Gastrocnemius medialis (tissue), 4 donors: ENCODE measurements at regions not wholly inside any gene's neighbourhood (a gene's known extent, or its start where the extent isn't known, plus 50 kb on each side); places are given as distances from the start of the nearest gene placed in this dataset.

Experiments used
- ATAC-seq, 2 donors: fragments of 150-250 bp; one replicate each; pipeline ENCODE4 v1.9.1; 2016
- DNase-seq, 2 donors: peaks; one replicate each; pipeline ENCODE4 v3.0.0-alpha.2; 2019
- H3K27ac ChIP-seq, 4 donors: fragments of 200-600 bp; sonication (generic); 1 replicate in 1 of 4; 2 replicates in 3 of 4; pipeline ENCODE4 v1.5.1; 2016 to 2018; ENCODE audit warnings: mild to moderate bottlenecking in 2 of 4, moderate library complexity in 1 of 4
- H3K27me3 ChIP-seq, 3 donors: fragments of 200-600 bp; sonication (generic) in 2 of 3; 1 replicate in 1 of 3; 2 replicates in 2 of 3; pipeline versions ENCODE4 v1.5.1 to v1.6.0; 2016 to 2019; ENCODE audit warnings: mild to moderate bottlenecking in 1 of 3, moderate library complexity in 1 of 3
- H3K36me3 ChIP-seq, 2 donors: fragments of 200-600 bp; sonication (generic) in 1 of 2; one replicate each; pipeline ENCODE4 v1.5.1; 2017 to 2018
- H3K4me1 ChIP-seq, 2 donors: fragments of 200-600 bp; sonication (generic) in 1 of 2; one replicate each; pipeline ENCODE4 v1.5.1; 2016 to 2017; ENCODE audit warnings: mild to moderate bottlenecking in 2 of 2
- H3K4me3 ChIP-seq, 4 donors: fragments of 200-600 bp; sonication (generic) in 3 of 4; 1 replicate in 1 of 4; 2 replicates in 3 of 4; pipeline ENCODE4 v1.5.1; 2016 to 2019; ENCODE audit warnings: mild to moderate bottlenecking in 2 of 4
- H3K9me3 ChIP-seq, 3 donors: fragments of 200-600 bp; sonication (generic) in 2 of 3; 1 replicate in 1 of 3; 2 replicates in 2 of 3; pipeline ENCODE4 v1.5.1; 2016 to 2019
- CTCF ChIP-seq, 5 experiments: fragments of 450-650 bp in 3 of 5; fragments of 200-600 bp in 2 of 5; sonication (generic) in 2 of 5; IDR thresholded peaks in 4 of 5; conservative IDR thresholded peaks in 1 of 5; 1 replicate in 4 of 5; 2 replicates in 1 of 5; pipeline ENCODE4 v1.5.1; 2016 to 2019; ENCODE audit warnings: antibody characterized with exemption in 5 of 5, mild to moderate bottlenecking in 3 of 5, moderate library complexity in 3 of 5
- POLR2A ChIP-seq, 2 donors: fragments of 450-650 bp; IDR thresholded peaks; one replicate each; pipeline ENCODE4 v1.6.1; 2017; ENCODE audit warnings: antibody characterized with exemption in 2 of 2, mild to moderate bottlenecking in 2 of 2, moderate library complexity in 2 of 2
- in situ Hi-C, 4 donors: fragments of 200-750 bp; cut with MboI; loops; one replicate each; pipeline versions ENCODE4 v1.15.0 to v1.8.0; 2017; ENCODE audit warnings: low sequenced_read_pairs in 4 of 4
- intact Hi-C: fragments of 100-400 bp; cut with DNase I; formaldehyde crosslinking; loops from one replicate; pipeline ENCODE4 v1.15.1; 2023; ENCODE audit warnings: low total_unique reads

- DNase-seq: peak in 1 of 2 donors; percentile 4
- ATAC-seq: peak; percentile 68 to 73
- TF ChIP-seq CTCF (IDR thresholded peaks at IDR 0.05 in 4 of 5, conservative IDR thresholded peaks at IDR 0.05 in 1 of 5): no peak
- no peak for TF ChIP-seq POLR2A (IDR thresholded peaks at IDR 0.05)
- no peaks in the 10 kb centered on the region for H3K27me3 ChIP-seq
- intact Hi-C loops (no loop called here), in situ Hi-C loops (loop anchor here in 2 of 4 donors (25.0 kb wide), 4 partner anchors 465 to 815 kb away; no protein-coding TSS in a partner anchor)
- no peaks in the 10 kb centered on the region for H3K9me3 ChIP-seq
- H3K4me1 ChIP-seq: peaks cover 0 to 12% of the 10 kb centered on the region in 2 donors
- H3K4me3 ChIP-seq: no peak overlapping the region
- no peaks in the 10 kb centered on the region for H3K36me3 ChIP-seq
- H3K27ac ChIP-seq: peak overlapping the region in 2 of 4 donors; percentile 41 to 54
Measured at GRCh38 chr1:68327414-68327813, 95.1 kb upstream of the WLS start.

- no peak for ATAC-seq
- no peaks in the 10 kb centered on the region for H3K36me3 ChIP-seq
- no peaks in the 10 kb centered on the region for H3K9me3 ChIP-seq
- intact Hi-C loops (no loop called here), in situ Hi-C loops (loop anchor here in 2 of 4 donors (25.0 kb wide), 4 partner anchors 464 to 814 kb away; no protein-coding TSS in a partner anchor)
- H3K27me3 ChIP-seq: no peaks in the 10 kb centered on the region
- no peak overlapping the region for H3K4me3 ChIP-seq
- peaks cover 0 to 12% of the 10 kb centered on the region in 2 donors for H3K4me1 ChIP-seq
- H3K27ac ChIP-seq: no peak overlapping the region
- TF ChIP-seq CTCF (IDR thresholded peaks at IDR 0.05 in 4 of 5, conservative IDR thresholded peaks at IDR 0.05 in 1 of 5): no peak
- no peak for TF ChIP-seq POLR2A (IDR thresholded peaks at IDR 0.05)
- no peak for DNase-seq
Measured at GRCh38 chr1:68326481-68326880, 94.2 kb upstream of the WLS start.

DNA sequence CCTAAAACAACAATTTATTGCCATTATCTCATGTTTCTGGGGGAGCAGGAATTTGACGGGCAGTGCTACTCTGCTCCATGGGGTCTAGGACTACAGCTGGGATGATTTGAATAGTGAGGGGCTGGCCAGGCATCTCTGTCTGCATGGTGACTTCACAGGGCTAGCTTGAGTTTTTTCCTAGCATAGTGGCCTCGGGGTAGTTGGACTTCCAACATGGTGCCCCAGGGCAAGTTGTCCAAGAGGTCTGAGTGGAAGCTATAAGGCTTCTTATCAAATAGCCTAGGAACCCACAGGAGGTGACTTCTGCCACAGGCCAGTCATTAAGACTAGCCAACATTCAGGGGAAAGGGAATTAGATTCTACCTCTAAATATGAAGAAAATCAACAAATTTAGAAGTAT is 92.0 kb upstream of the WLS start:
- ATAC-seq (no peak), DNase-seq (no peak)
- no peaks in the 10 kb centered on the region for H3K27me3 ChIP-seq
- intact Hi-C loops (loop anchor here (5.0 kb wide), 1 partner anchor 92 kb away; the partner anchor contains the start of gene WLS), in situ Hi-C loops (no loop called here)
- no peaks in the 10 kb centered on the region for H3K9me3 ChIP-seq
- no peaks in the 10 kb centered on the region for H3K36me3 ChIP-seq
- TF ChIP-seq POLR2A (IDR thresholded peaks at IDR 0.05): no peak
- TF ChIP-seq CTCF (IDR thresholded peaks at IDR 0.05 in 4 of 5, conservative IDR thresholded peaks at IDR 0.05 in 1 of 5): no peak
- no peak overlapping the region for H3K4me3 ChIP-seq
- H3K27ac ChIP-seq: no peak overlapping the region
- peaks cover 0 to 12% of the 10 kb centered on the region in 2 donors for H3K4me1 ChIP-seq

DNA sequence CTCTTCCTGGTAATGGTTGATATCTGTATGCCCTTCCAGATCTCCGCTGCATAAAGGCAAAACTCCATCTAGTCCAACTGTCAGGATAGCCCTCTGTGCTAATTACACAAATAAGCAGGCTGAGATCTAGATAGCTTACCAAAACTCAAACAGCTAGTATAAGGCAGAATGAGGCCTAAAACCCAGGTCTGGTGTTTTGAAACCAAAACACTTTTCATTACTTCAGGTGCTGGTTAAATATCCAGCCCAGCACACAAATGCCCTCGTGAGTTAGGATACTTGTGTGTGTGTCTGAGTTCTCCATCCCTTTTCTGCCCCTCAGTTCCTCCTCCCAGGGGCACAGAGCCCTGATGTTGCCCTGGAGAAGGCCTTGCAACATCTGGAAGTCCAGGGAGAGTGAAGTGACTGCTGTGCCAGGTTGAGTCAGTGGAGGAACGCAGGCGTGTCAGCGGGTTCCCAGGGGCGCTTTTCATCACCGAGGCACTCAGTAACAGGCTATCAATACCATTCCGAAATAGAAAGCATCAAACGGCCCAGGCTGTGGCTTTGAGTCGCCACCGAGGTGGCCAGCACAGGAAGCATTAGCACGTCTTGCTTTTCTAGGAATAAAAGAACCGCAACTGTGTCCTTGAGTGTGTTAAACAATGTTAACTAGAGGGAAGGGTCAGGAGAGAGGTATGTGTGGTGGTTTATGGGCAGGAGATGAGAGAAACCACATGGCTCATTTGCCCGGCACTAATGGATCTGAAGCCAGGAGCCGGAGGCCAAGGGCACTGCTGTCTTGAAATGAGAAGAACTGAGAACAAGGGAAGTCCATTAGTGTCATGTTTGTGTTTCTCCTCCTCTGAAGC is 90.7 kb upstream of the WLS start:
- H3K27ac ChIP-seq: no peak overlapping the region
- H3K36me3 ChIP-seq: no peaks in the 10 kb centered on the region
- H3K4me1 ChIP-seq: peaks cover 0 to 9% of the 10 kb centered on the region in 2 donors
- no peaks in the 10 kb centered on the region for H3K27me3 ChIP-seq
- TF ChIP-seq POLR2A (IDR thresholded peaks at IDR 0.05) (no peak), CTCF (IDR thresholded peaks at IDR 0.05 in 4 of 5, conservative IDR thresholded peaks at IDR 0.05 in 1 of 5) (no peak)
- in situ Hi-C loops (no loop called here), intact Hi-C loops (loop anchor here (5.0 kb wide), 1 partner anchor 91 kb away; the partner anchor contains the start of gene WLS)
- DNase-seq (peak; percentile 31 to 68), ATAC-seq (peak; percentile 62 to 64)
- no peak overlapping the region for H3K4me3 ChIP-seq
- no peaks in the 10 kb centered on the region for H3K9me3 ChIP-seq
